ENCODE measurements at regions not wholly inside any gene's neighbourhood (a gene's known extent, or its start where the extent isn't known, plus 50 kb on each side); places are given as distances from the start of the nearest gene placed in this dataset.

DNA sequence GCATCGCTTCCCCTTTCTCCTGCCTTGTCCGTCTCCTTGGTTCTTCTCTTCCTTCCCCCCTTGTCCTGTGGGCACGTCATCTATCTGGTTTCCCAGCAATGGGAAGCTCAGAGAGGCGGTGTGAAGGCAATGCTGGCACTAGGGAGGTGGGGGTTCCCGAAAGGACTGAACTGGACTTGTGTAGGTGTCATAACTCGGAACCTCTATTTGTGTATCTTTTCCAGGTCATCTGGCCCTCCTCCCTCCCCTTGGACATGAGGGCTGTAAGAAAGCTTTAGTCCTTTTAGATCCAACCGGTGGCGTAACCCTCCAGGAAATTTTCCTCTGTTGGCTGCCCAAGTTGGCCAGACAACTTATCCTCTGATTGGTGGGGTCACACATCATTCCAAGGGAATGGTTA lies 231.5 kb upstream of the TLE3 start:
- no peak for TF ChIP-seq EZH2 (IDR thresholded peaks at IDR 0.05)
- TF ChIP-seq, protein P1, sequence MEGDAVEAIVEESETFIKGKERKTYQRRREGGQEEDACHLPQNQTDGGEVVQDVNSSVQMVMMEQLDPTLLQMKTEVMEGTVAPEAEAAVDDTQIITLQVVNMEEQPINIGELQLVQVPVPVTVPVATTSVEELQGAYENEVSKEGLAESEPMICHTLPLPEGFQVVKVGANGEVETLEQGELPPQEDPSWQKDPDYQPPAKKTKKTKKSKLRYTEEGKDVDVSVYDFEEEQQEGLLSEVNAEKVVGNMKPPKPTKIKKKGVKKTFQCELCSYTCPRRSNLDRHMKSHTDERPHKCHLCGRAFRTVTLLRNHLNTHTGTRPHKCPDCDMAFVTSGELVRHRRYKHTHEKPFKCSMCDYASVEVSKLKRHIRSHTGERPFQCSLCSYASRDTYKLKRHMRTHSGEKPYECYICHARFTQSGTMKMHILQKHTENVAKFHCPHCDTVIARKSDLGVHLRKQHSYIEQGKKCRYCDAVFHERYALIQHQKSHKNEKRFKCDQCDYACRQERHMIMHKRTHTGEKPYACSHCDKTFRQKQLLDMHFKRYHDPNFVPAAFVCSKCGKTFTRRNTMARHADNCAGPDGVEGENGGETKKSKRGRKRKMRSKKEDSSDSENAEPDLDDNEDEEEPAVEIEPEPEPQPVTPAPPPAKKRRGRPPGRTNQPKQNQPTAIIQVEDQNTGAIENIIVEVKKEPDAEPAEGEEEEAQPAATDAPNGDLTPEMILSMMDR (IDR thresholded peaks at IDR 0.05): no peak
- no peak for TF ChIP-seq EZH2phosphoT487 (IDR thresholded peaks at IDR 0.05)
